ENCODE measurements at regions not wholly inside any gene's neighbourhood (a gene's known extent, or its start where the extent isn't known, plus 50 kb on each side); places are given as distances from the start of the nearest gene placed in this dataset.

GRCh38 chr18:27278131-27278530, 93.0 kb upstream of the CHST9 start:
- no peak for DNase-seq (ENCODE audit: low read depth)
- no peak for TF ChIP-seq CTCF (conservative IDR thresholded peaks at IDR 0.05; ENCODE audit: low read depth, low read length)
- no peak overlapping the region for H3K4me3 ChIP-seq (ENCODE audit: low read length)

- DNase-seq (ENCODE audit: low read depth): no peak
- no peak overlapping the region for H3K4me3 ChIP-seq (ENCODE audit: low read length)
- no peak for TF ChIP-seq CTCF (conservative IDR thresholded peaks at IDR 0.05; ENCODE audit: low read depth, low read length)
Measured at GRCh38 chr18:27277554-27277953, 92.4 kb upstream of the CHST9 start.

GRCh38 chr18:27276886-27277285, 91.8 kb upstream of the CHST9 start:
- H3K4me3 ChIP-seq (ENCODE audit: low read length): no peak overlapping the region
- TF ChIP-seq CTCF (conservative IDR thresholded peaks at IDR 0.05; ENCODE audit: low read depth, low read length): no peak

GRCh38 chr18:27276479-27276878, 91.4 kb upstream of the CHST9 start:
- no peak for TF ChIP-seq CTCF (conservative IDR thresholded peaks at IDR 0.05; ENCODE audit: low read depth, low read length)
- DNase-seq (ENCODE audit: low read depth): no peak

More at GRCh38 chr18:27276886-27277285, 91.8 kb upstream of the CHST9 start:
- no peak for DNase-seq (ENCODE audit: low read depth)

GRCh38 chr18:27274901-27275300, 89.8 kb upstream of the CHST9 start:
- no peak for DNase-seq (ENCODE audit: low read depth)
- TF ChIP-seq CTCF (conservative IDR thresholded peaks at IDR 0.05; ENCODE audit: low read depth, low read length): no peak
- H3K4me3 ChIP-seq (ENCODE audit: low read length): no peak overlapping the region

More at GRCh38 chr18:27276479-27276878, 91.4 kb upstream of the CHST9 start:
- no peak overlapping the region for H3K4me3 ChIP-seq (ENCODE audit: low read length)

GRCh38 chr18:27270508-27270907, 85.4 kb upstream of the CHST9 start:
- no peak overlapping the region for H3K4me3 ChIP-seq (ENCODE audit: low read length)
- TF ChIP-seq CTCF (conservative IDR thresholded peaks at IDR 0.05; ENCODE audit: low read depth, low read length): no peak
- DNase-seq (ENCODE audit: low read depth): no peak

- TF ChIP-seq CTCF (conservative IDR thresholded peaks at IDR 0.05; ENCODE audit: low read depth, low read length): no peak
- H3K4me3 ChIP-seq (ENCODE audit: low read length): no peak overlapping the region
- no peak for DNase-seq (ENCODE audit: low read depth)
Measured at GRCh38 chr18:27263369-27263768, 78.3 kb upstream of the CHST9 start.

Data from retinal pigment epithelial cell (primary cell).